Small intestine (tissue), 7 donors: ENCODE measurements at regions not wholly inside any gene's neighbourhood (a gene's known extent, or its start where the extent isn't known, plus 50 kb on each side); places are given as distances from the start of the nearest gene placed in this dataset.

Source experiments
- DNase-seq, 2 donors: peaks; one replicate each; pipeline versions ENCODE4 v3.0.0 to v3.0.0-alpha.2; 2013
- FAIRE-seq: peaks from 2 replicates; lab custom pipeline; 2012; peaks lifted over from hg19 to GRCh38; lab: Jason Lieb, UNC
- H3K27ac ChIP-seq, 3 donors: one replicate each; pipeline ENCODE4 v1.5.1; 2013; ENCODE audit warnings: low read length in 2 of 3, mild to moderate bottlenecking in 2 of 3, control low read depth in 1 of 3, inconsistent platforms in 1 of 3, low read depth in 1 of 3, moderate library complexity in 1 of 3
- H3K27me3 ChIP-seq, 3 donors: one replicate each; pipeline ENCODE4 v1.6.1; 2013; ENCODE audit warnings: low read length in 3 of 3, inconsistent platforms in 1 of 3; ENCODE audit not compliant: control insufficient read depth in 3 of 3, insufficient read depth in 3 of 3
- H3K36me3 ChIP-seq, 3 donors: one replicate each; pipeline ENCODE4 v1.6.1; 2013; ENCODE audit warnings: low read length in 3 of 3, inconsistent platforms in 1 of 3, low read depth in 1 of 3, mild to moderate bottlenecking in 1 of 3, moderate library complexity in 1 of 3; ENCODE audit not compliant: control insufficient read depth in 3 of 3, insufficient read depth in 2 of 3
- H3K4me1 ChIP-seq, 3 donors: one replicate each; pipeline ENCODE4 v1.6.1; 2013; ENCODE audit warnings: low read length in 2 of 3, inconsistent platforms in 1 of 3, low read depth in 1 of 3, mild to moderate bottlenecking in 1 of 3, moderate library complexity in 1 of 3; ENCODE audit not compliant: control insufficient read depth in 3 of 3, insufficient read depth in 2 of 3
- H3K4me3 ChIP-seq, 3 donors: one replicate each; pipeline ENCODE4 v1.5.1; 2013; ENCODE audit warnings: low read length in 3 of 3, control low read depth in 1 of 3, inconsistent platforms in 1 of 3, low read depth in 1 of 3, mild to moderate bottlenecking in 1 of 3, moderate library complexity in 1 of 3
- H3K9me3 ChIP-seq, 2 donors: one replicate each; pipeline ENCODE4 v1.6.1; 2013; ENCODE audit warnings: low read depth in 1 of 2, low read length in 1 of 2; ENCODE audit not compliant: control insufficient read depth in 2 of 2, insufficient read depth in 1 of 2
- WGBS, 3 donors: extraction: QIAGEN DNeasy Blood & Tissue Kit; methylation state at CpG; one replicate each; pipeline ENCODE4 v1.1.7; 2013; 5-methylcytosine and 5-hydroxymethylcytosine counted together
- donor health status: healthy with polysubstance abuse.
- donor health status: control.
- donor health status: control.
- donor health status: Bipolar disorder and iron deficiency.
- donor health status: healthy.

DNA sequence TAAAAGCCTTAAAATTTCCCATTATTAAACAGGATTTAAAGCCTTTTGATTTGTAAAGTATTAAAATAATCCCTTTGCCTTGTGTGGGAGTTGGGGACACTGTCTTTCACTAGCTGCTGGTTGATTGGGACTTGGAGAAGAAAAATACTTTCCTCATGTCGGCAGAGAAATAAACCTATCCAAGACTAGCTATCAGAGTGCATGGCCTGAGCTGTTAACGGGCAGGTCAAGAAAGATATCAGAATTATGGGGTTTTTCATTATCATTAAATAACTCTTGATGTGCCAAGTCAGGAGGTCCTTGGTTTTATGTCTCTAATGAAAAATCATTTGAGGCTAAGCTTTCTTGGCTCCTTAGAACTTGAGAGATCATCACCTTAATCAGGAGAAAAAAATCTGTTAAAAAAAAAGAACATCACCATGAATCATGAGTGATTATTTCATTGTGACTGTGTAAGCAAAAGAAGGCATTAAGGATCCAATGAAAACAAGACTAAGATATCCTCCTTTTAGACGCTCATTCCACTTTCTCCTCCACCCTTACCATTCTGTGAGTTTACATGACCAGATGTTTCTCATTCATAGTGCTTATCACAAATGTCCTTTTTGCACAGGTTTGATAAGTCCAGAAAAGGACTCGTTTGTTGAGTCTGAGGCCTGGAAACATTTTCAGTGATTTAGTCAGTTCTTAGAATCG, 140.4 kb upstream of the EGFLAM start:
- H3K9me3 ChIP-seq: no peaks in the 10 kb centered on the region
- H3K4me3 ChIP-seq: no peak overlapping the region
- H3K27ac ChIP-seq: no peak overlapping the region
- FAIRE-seq (no peak), DNase-seq (no peak)
- 59 to 74% (median 68%) methylated on average over 5 of the region's 5 CpGs for WGBS, 3 donors
- no peaks in the 10 kb centered on the region for H3K4me1 ChIP-seq
- no peaks in the 10 kb centered on the region for H3K27me3 ChIP-seq
- no peaks in the 10 kb centered on the region for H3K36me3 ChIP-seq

- FAIRE-seq: no peak
- no peak overlapping the region for H3K4me3 ChIP-seq
- 4 to 35% (median 31%) methylated on average over 2 of the region's 2 CpGs for WGBS, 3 donors
Observed at GRCh38 chr5:38115318-38115827, 143.0 kb upstream of the EGFLAM start.

GRCh38 chr5:38113880-38114279, 144.5 kb upstream of the EGFLAM start:
- H3K4me3 ChIP-seq: no peak overlapping the region
- no peaks in the 10 kb centered on the region for H3K27me3 ChIP-seq
- H3K27ac ChIP-seq: no peak overlapping the region
- FAIRE-seq (no peak), DNase-seq (no peak)
- no peaks in the 10 kb centered on the region for H3K9me3 ChIP-seq
- WGBS, 3 donors: 79 to 86% (median 80%) methylated on average over 1 of the region's 1 CpG
- no peaks in the 10 kb centered on the region for H3K36me3 ChIP-seq
- no peaks in the 10 kb centered on the region for H3K4me1 ChIP-seq

More at GRCh38 chr5:38115318-38115827, 143.0 kb upstream of the EGFLAM start:
- no peaks in the 10 kb centered on the region for H3K4me1 ChIP-seq
- DNase-seq: no peak
- no peaks in the 10 kb centered on the region for H3K9me3 ChIP-seq
- no peaks in the 10 kb centered on the region for H3K36me3 ChIP-seq
- no peaks in the 10 kb centered on the region for H3K27me3 ChIP-seq
- no peak overlapping the region for H3K27ac ChIP-seq

- DNase-seq (no peak), FAIRE-seq (no peak)
- H3K27ac ChIP-seq: no peak overlapping the region
- no peak overlapping the region for H3K4me3 ChIP-seq
- no peaks in the 10 kb centered on the region for H3K4me1 ChIP-seq
- WGBS, 3 donors: 85 to 86% (median 86%) methylated on average over 5 of the region's 5 CpGs
- H3K27me3 ChIP-seq: no peaks in the 10 kb centered on the region
- H3K9me3 ChIP-seq: no peaks in the 10 kb centered on the region
- H3K36me3 ChIP-seq: no peaks in the 10 kb centered on the region
Observed at GRCh38 chr5:38113456-38113855, 144.9 kb upstream of the EGFLAM start.

- H3K27me3 ChIP-seq: no peaks in the 10 kb centered on the region
- no peak for DNase-seq
- no peak for FAIRE-seq
- 82 to 90% (median 89%) methylated on average over 4 of the region's 4 CpGs for WGBS, 3 donors
- H3K27ac ChIP-seq: no peak overlapping the region
- H3K4me1 ChIP-seq: no peaks in the 10 kb centered on the region
- H3K4me3 ChIP-seq: no peak overlapping the region
- H3K36me3 ChIP-seq: no peaks in the 10 kb centered on the region
- H3K9me3 ChIP-seq: no peaks in the 10 kb centered on the region
Observed at GRCh38 chr5:38112938-38113337, 145.4 kb upstream of the EGFLAM start.

DNA sequence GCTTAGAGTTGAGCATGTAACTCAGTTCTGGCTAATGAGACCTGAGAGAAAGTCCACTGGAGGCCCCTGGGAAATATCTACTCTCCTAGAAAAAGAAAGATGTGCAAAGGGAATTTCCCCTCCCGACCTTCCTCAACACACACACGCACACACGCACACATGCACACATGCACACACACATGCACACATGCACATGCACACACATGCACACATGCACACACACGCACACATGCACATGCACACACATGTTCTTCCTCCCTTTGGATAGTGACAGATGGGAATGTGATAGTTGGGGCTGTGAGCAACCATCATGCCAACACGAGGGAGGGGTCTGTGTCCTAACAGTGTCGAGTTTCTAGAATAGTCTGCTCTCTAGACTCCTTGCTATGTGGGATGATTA, 148.2 kb upstream of the EGFLAM start:
- 82 to 85% (median 83%) methylated on average over 6 of the region's 6 CpGs for WGBS, 3 donors
- Histone ChIP-seq H3K4me1 (no peaks in the 10 kb centered on the region), H3K27me3 (no peaks in the 10 kb centered on the region), H3K9me3 (no peaks in the 10 kb centered on the region), H3K36me3 (no peaks in the 10 kb centered on the region), H3K27ac (no peak overlapping the region), H3K4me3 (no peak overlapping the region)
- no peak for FAIRE-seq
- no peak for DNase-seq

- Histone ChIP-seq H3K4me1 (no peaks in the 10 kb centered on the region), H3K9me3 (no peaks in the 10 kb centered on the region), H3K36me3 (no peaks in the 10 kb centered on the region), H3K27ac (no peak overlapping the region), H3K27me3 (no peaks in the 10 kb centered on the region), H3K4me3 (no peak overlapping the region)
- WGBS, 3 donors: 85 to 90% (median 85%) methylated on average over 6 of the region's 6 CpGs
- FAIRE-seq: no peak
- no peak for DNase-seq
Observed at GRCh38 chr5:38107096-38107495, 151.3 kb upstream of the EGFLAM start.

DNA sequence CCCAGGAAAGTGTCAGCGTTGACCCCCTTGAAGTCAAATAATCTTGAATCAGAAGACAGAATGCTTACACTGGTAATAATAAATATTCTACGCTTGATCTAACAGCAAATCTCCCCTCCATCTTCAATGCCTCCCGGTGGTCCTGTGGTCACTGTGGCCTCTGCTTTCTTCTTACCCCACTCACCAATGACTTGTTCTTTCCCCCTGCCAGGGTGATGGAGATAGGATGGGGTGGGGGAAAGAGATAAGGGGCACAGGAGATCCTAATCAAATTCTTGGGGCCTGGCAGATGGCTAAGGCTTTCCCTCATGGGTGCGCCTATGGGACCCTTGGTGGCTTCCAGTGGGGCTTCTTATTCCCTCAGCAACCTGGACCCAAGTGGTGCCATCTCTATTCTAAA, 152.6 kb upstream of the EGFLAM start:
- no peak for FAIRE-seq
- H3K4me1 ChIP-seq: no peaks in the 10 kb centered on the region
- DNase-seq: no peak

DNA sequence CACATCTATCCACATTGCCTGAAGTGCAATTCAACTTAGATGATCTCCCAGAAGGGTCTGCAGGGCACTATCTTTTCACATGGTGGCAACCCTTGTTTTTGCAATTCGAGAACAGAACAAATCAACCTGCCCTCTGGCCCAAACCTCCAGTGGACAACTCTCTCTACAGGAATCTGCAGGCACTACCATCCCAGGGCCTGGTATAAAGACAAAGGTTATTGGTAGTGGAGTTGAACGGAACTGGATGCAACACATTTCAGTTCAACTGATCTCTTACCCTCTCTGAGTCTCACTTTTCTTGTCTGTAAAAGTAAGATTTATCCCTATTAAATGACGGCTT, 153.2 kb upstream of the EGFLAM start:
- H3K4me3 ChIP-seq: no peak overlapping the region
- H3K27ac ChIP-seq: no peak overlapping the region
- H3K9me3 ChIP-seq: no peaks in the 10 kb centered on the region
- no peaks in the 10 kb centered on the region for H3K27me3 ChIP-seq
- H3K36me3 ChIP-seq: no peaks in the 10 kb centered on the region
- WGBS, 3 donors: 68 to 82% (median 70%) methylated on average over 3 of the region's 3 CpGs
- FAIRE-seq (no peak), DNase-seq (no peak)
- H3K4me1 ChIP-seq: no peaks in the 10 kb centered on the region

More for the DNA sequence above, 152.6 kb upstream of the EGFLAM start:
- Histone ChIP-seq H3K27me3 (no peaks in the 10 kb centered on the region), H3K4me3 (no peak overlapping the region), H3K27ac (no peak overlapping the region), H3K9me3 (no peaks in the 10 kb centered on the region), H3K36me3 (no peaks in the 10 kb centered on the region)
- 75 to 88% (median 80%) methylated on average over 4 of the region's 4 CpGs for WGBS, 3 donors
